ENCODE measurements at regions not wholly inside any gene's neighbourhood (a gene's known extent, or its start where the extent isn't known, plus 50 kb on each side); places are given as distances from the start of the nearest gene placed in this dataset.

GRCh38 chr11:80379620-80380278, 938.9 kb upstream of the TENM4 start:
- FAIRE-seq (no peak), DNase-seq (ENCODE audit: insufficient read length) (no peak)
- TF ChIP-seq TAF1 (IDR thresholded peaks at IDR 0.05; ENCODE audit: borderline replicate concordance, low read depth, low read length) (no peak), POLR2A (IDR thresholded peaks at IDR 0.05; ENCODE audit: low read depth, low read length) (no peak), POLR2AphosphoS5 (IDR thresholded peaks at IDR 0.05; ENCODE audit: low read depth, low read length) (no peak)

GRCh38 chr11:80371931-80372330, 931.1 kb upstream of the TENM4 start:
- no peak for TF ChIP-seq POLR2AphosphoS5 (IDR thresholded peaks at IDR 0.05; ENCODE audit: low read depth, low read length)
- no peak for TF ChIP-seq TAF1 (IDR thresholded peaks at IDR 0.05; ENCODE audit: borderline replicate concordance, low read depth, low read length)
- no peak for TF ChIP-seq POLR2A (IDR thresholded peaks at IDR 0.05; ENCODE audit: low read depth, low read length)
- FAIRE-seq (no peak), DNase-seq (ENCODE audit: insufficient read length) (no peak)

- TF ChIP-seq POLR2AphosphoS5 (IDR thresholded peaks at IDR 0.05; ENCODE audit: low read depth, low read length) (no peak), POLR2A (IDR thresholded peaks at IDR 0.05; ENCODE audit: low read depth, low read length) (no peak), TAF1 (IDR thresholded peaks at IDR 0.05; ENCODE audit: borderline replicate concordance, low read depth, low read length) (no peak)
- FAIRE-seq: peak; percentile 5
- no peak for DNase-seq (ENCODE audit: insufficient read length)
Measured at GRCh38 chr11:80365980-80366379, 925.1 kb upstream of the TENM4 start.

GRCh38 chr11:80365076-80365725, 924.4 kb upstream of the TENM4 start:
- DNase-seq (ENCODE audit: insufficient read length) (no peak), FAIRE-seq (peak; percentile 83)
- TF ChIP-seq TAF1 (IDR thresholded peaks at IDR 0.05; ENCODE audit: borderline replicate concordance, low read depth, low read length) (no peak), POLR2A (IDR thresholded peaks at IDR 0.05; ENCODE audit: low read depth, low read length) (no peak), POLR2AphosphoS5 (IDR thresholded peaks at IDR 0.05; ENCODE audit: low read depth, low read length) (no peak)

GRCh38 chr11:80362563-80363340, 921.9 kb upstream of the TENM4 start:
- TF ChIP-seq POLR2A (IDR thresholded peaks at IDR 0.05; ENCODE audit: low read depth, low read length) (no peak), TAF1 (IDR thresholded peaks at IDR 0.05; ENCODE audit: borderline replicate concordance, low read depth, low read length) (no peak), POLR2AphosphoS5 (IDR thresholded peaks at IDR 0.05; ENCODE audit: low read depth, low read length) (no peak)
- DNase-seq (ENCODE audit: insufficient read length) (no peak), FAIRE-seq (no peak)

GRCh38 chr11:80355251-80355650, 914.4 kb upstream of the TENM4 start:
- DNase-seq (ENCODE audit: insufficient read length) (no peak), FAIRE-seq (no peak)
- TF ChIP-seq POLR2AphosphoS5 (IDR thresholded peaks at IDR 0.05; ENCODE audit: low read depth, low read length) (no peak), POLR2A (IDR thresholded peaks at IDR 0.05; ENCODE audit: low read depth, low read length) (no peak), TAF1 (IDR thresholded peaks at IDR 0.05; ENCODE audit: borderline replicate concordance, low read depth, low read length) (no peak)

GRCh38 chr11:80350541-80350940, 909.7 kb upstream of the TENM4 start:
- FAIRE-seq: no peak
- TF ChIP-seq POLR2A (IDR thresholded peaks at IDR 0.05; ENCODE audit: low read depth, low read length) (no peak), POLR2AphosphoS5 (IDR thresholded peaks at IDR 0.05; ENCODE audit: low read depth, low read length) (no peak), TAF1 (IDR thresholded peaks at IDR 0.05; ENCODE audit: borderline replicate concordance, low read depth, low read length) (no peak)
- DNase-seq (ENCODE audit: insufficient read length): no peak

- TF ChIP-seq TAF1 (IDR thresholded peaks at IDR 0.05; ENCODE audit: borderline replicate concordance, low read depth, low read length): no peak
- TF ChIP-seq POLR2AphosphoS5 (IDR thresholded peaks at IDR 0.05; ENCODE audit: low read depth, low read length): no peak
- TF ChIP-seq POLR2A (IDR thresholded peaks at IDR 0.05; ENCODE audit: low read depth, low read length): no peak
- DNase-seq (ENCODE audit: insufficient read length) (no peak), FAIRE-seq (no peak)
Measured at GRCh38 chr11:80349997-80350396, 909.2 kb upstream of the TENM4 start.

- FAIRE-seq: no peak
- no peak for TF ChIP-seq TAF1 (IDR thresholded peaks at IDR 0.05; ENCODE audit: borderline replicate concordance, low read depth, low read length)
- TF ChIP-seq POLR2AphosphoS5 (IDR thresholded peaks at IDR 0.05; ENCODE audit: low read depth, low read length): no peak
- no peak for TF ChIP-seq POLR2A (IDR thresholded peaks at IDR 0.05; ENCODE audit: low read depth, low read length)
- no peak for DNase-seq (ENCODE audit: insufficient read length)
Measured at GRCh38 chr11:80346353-80347059, 905.7 kb upstream of the TENM4 start.

- no peak for DNase-seq (ENCODE audit: insufficient read length)
- no peak for FAIRE-seq
- TF ChIP-seq TAF1 (IDR thresholded peaks at IDR 0.05; ENCODE audit: borderline replicate concordance, low read depth, low read length) (no peak), POLR2AphosphoS5 (IDR thresholded peaks at IDR 0.05; ENCODE audit: low read depth, low read length) (no peak), POLR2A (IDR thresholded peaks at IDR 0.05; ENCODE audit: low read depth, low read length) (no peak)
Measured at GRCh38 chr11:80343436-80343835, 902.6 kb upstream of the TENM4 start.

GRCh38 chr11:80338231-80338630, 897.4 kb upstream of the TENM4 start:
- TF ChIP-seq POLR2AphosphoS5 (IDR thresholded peaks at IDR 0.05; ENCODE audit: low read depth, low read length) (no peak), TAF1 (IDR thresholded peaks at IDR 0.05; ENCODE audit: borderline replicate concordance, low read depth, low read length) (no peak), POLR2A (IDR thresholded peaks at IDR 0.05; ENCODE audit: low read depth, low read length) (no peak)
- DNase-seq (ENCODE audit: insufficient read length) (no peak), FAIRE-seq (no peak)

All from GM12892 (cell line).